GM13977 (cell line): ENCODE measurements at regions not wholly inside any gene's neighbourhood (a gene's known extent, or its start where the extent isn't known, plus 50 kb on each side); places are given as distances from the start of the nearest gene placed in this dataset.

Experiments used
- DNase-seq: peaks from one replicate; pipeline ENCODE4 v3.0.0; 2012; ENCODE audit warnings: low spot score
- CTCF ChIP-seq: IDR thresholded peaks from 2 replicates; pipeline ENCODE4 v1.5.1; 2012; ENCODE audit warnings: mild to moderate bottlenecking, control low read depth; ENCODE audit not compliant: insufficient read depth; ENCODE audit errors: extremely low read depth, missing control alignments
- in situ Hi-C: fragments of 300-500 bp; cut with MboI; formaldehyde crosslinking; loops from one replicate; pipeline ENCODE4 v1.12.0; 2022; ENCODE audit warnings: low sequenced_read_pairs, low pct_unique_long_range_greater_than_20kb, mixed read lengths, inconsistent platforms; ENCODE audit not compliant: unreplicated experiment

- no peak for TF ChIP-seq CTCF
- in situ Hi-C loops = no loop called here
- DNase-seq = no peak
These were observed 1113.1 kb downstream of the PCDH17 start for GRCh38 chr13:58744686-58745085.

DNA sequence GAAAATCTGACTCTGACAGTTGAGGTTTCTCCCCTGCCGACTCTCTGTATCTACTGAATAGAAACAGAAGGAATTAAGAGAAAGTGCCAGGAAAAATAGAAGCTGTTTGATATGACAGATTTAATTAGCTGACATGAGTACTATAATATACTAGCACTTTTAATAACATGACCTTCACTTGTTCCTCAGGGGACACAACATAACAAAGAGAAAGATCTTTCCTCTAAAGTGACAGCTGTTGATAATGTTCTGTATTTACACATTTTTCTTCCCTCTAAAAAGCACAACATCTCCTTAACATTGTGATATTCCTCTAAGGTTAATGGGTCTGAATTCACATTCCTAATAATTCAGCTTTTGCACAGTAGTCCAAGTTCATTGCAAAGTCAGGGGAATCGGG, 1136.0 kb downstream of the PCDH17 start:
- no peak for TF ChIP-seq CTCF
- in situ Hi-C loops = no loop called here
- DNase-seq = no peak

DNA sequence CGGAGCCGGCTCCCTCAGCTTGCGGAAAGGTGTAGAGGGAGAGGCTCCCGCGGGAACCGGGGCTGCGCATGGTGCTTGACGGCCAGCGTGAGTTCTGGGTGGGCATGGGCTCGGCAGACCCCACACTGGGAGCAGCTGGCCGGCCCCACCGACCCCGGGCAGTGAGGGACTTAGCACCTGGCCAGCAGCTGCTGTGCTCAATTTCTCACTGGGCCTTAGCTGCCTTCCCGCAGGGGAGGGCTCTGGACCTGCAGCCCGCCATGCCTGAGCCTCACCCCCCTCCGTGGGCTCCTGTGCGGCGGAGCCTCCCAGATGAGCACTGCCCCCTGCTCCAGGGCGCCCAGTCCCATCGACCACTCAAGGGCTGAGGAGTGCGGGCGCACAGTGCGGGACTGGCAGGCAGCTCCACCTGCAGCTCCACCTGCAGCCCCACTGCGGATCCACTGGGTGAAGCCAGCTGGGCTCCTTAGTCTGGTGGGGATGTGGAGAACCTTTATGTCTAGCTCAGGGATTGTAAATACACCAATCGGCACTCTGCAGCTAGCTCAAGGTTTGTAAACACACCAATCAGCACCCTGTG, 1141.8 kb downstream of the PCDH17 start:
- DNase-seq = no peak
- TF ChIP-seq CTCF = no peak
- in situ Hi-C loops = no loop called here

GRCh38 chr13:58782736-58783135, 1151.2 kb downstream of the PCDH17 start:
- DNase-seq = no peak
- in situ Hi-C loops = no loop called here
- no peak for TF ChIP-seq CTCF

DNA sequence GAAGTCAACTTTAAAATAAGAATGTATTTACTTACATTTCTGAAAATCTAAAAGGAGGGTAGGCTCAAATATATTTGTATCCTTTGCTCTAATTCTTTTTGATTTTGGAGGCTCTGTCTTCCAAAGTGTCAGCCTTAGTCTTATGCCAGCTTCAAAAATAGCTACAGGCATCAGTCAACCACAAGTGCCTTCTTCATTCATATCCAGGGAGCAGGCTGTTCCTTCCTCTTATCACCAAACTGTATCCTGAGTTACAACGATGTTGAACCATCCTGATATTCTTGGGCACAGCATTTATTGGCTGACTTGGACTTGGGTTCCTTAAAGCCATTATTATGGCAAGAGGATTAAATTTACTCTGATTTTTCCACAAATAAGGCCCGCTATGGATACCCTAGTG, 1161.3 kb downstream of the PCDH17 start:
- in situ Hi-C loops = no loop called here
- no peak for DNase-seq
- TF ChIP-seq CTCF = no peak

DNA sequence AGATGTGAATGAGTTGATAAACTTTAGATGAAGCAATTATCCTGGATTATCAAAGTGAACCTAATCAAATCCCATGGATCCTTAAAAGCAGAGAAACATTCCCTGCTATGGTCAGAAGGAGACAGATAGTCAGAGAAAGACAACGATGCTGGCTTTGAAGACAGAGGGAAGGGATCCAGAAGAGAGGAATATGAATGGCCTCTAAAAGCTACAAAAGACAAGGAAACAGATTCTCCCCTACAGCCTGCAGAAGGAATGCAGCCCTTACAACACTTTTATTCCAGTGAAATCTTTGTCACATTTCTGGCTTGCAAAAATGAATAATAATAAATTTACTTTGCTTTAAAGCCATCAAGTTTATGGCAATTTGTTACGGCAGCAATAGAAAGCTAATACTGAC, 1164.2 kb downstream of the PCDH17 start:
- TF ChIP-seq CTCF = no peak
- in situ Hi-C loops = no loop called here
- DNase-seq = no peak

DNA sequence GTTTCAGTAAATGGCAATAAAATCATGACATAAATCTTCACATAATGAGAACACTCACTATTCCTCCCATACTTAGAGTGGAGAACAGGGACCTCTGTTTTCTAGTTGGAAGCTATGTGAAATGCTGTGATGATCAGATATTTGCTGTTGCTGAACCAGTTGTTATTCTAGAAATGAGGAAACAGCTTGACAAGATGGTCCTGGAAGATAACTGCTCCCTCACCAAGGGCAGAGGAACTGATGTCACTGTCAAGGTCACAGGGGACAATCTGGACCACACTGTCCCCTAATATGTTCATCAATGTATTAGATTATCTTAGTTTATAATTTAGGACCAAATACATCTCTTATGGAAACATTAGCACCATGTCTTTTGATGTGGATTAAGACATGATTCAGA, 1173.3 kb downstream of the PCDH17 start:
- no peak for TF ChIP-seq CTCF
- in situ Hi-C loops = no loop called here
- DNase-seq = no peak
